HCT116 (cell line): ENCODE measurements at regions not wholly inside any gene's neighbourhood (a gene's known extent, or its start where the extent isn't known, plus 50 kb on each side); places are given as distances from the start of the nearest gene placed in this dataset.

ENCODE experiments used
- ATAC-seq: fragments of 200-7000 bp; cut with Tn5 transposase; 2 replicates; pipeline ENCODE4 v1.9.1; 2020; ENCODE audit warnings: mild to moderate bottlenecking, moderate library complexity
- BruUV-seq: library from RNA; stranded (reverse); fragments of 400-500 nt; replicated peaks from 2 replicates; lab custom pipeline; 2021; lab: Mats Ljungman, UMichigan
- CTCF ChIA-PET: fragments of 300-600 bp; sonication (Branson Sonifier 250); formaldehyde crosslinking; loops from one replicate; lab custom pipeline; 2021; ENCODE audit warnings: antibody characterized with exemption; lab: Charles Lee
- POLR2A ChIA-PET: fragments of 300-600, 350-600 bp; sonication (Branson Sonifier 250); formaldehyde crosslinking; loops from one replicate; lab custom pipeline; 2021; ENCODE audit warnings: antibody characterized with exemption; lab: Charles Lee
- RAD21 ChIA-PET, 2 experiments: fragments of 300-600 bp; sonication (Branson Sonifier 250); formaldehyde crosslinking; loops; one replicate each; lab custom pipeline; 2023; ENCODE audit warnings: low total read pairs in 2 of 2; ENCODE audit not compliant: uncharacterized antibody in 2 of 2, unreplicated experiment in 2 of 2, low non-redundant PET in 1 of 2; lab: Charles Lee
- DNase-seq: peaks from one replicate; pipeline ENCODE4 v3.0.0-alpha.2; 2010; ENCODE audit warnings: low read depth, low spot score
- H2AFZ ChIP-seq: fragments of 200-600 bp; shearing (Covaris generic), sonication (generic); 2 replicates; pipeline ENCODE4 v1.6.1; 2017; ENCODE audit warnings: low read depth, mixed run types, mixed read lengths, antibody characterized with exemption, low read length; ENCODE audit not compliant: poor library complexity, severe bottlenecking
- H3K27ac ChIP-seq: 2 replicates; pipeline ENCODE4 v1.5.1; 2012; ENCODE audit warnings: low read depth, low read length
- H3K27me3 ChIP-seq: fragments of 200-600 bp; sonication (generic); 2 replicates; pipeline ENCODE4 v1.6.1; 2016; ENCODE audit warnings: mixed run types, low read length, mixed read lengths; ENCODE audit not compliant: insufficient read depth
- H3K36me3 ChIP-seq, 2 experiments: fragments of 200-500 bp in 1 of 2; fragments of 200-600 bp in 1 of 2; sonication (Bioruptor generic) in 1 of 2; sonication (generic) in 1 of 2; 2 replicates each; pipeline versions ENCODE4 v1.5.1 to v1.6.1; 2014 to 2016; ENCODE audit warnings: low read length in 2 of 2, inconsistent platforms in 1 of 2, mixed read lengths in 1 of 2, mixed run types in 1 of 2; ENCODE audit not compliant: insufficient read depth in 2 of 2, control insufficient read depth in 1 of 2
- H3K4me1 ChIP-seq, 2 experiments: fragments of 200-600 bp in 1 of 2; sonication (generic) in 1 of 2; 2 replicates each; pipeline versions ENCODE4 v1.5.1 to v1.6.1; 2012 to 2017; ENCODE audit warnings: low read length in 2 of 2, inconsistent platforms in 1 of 2, mild to moderate bottlenecking in 1 of 2, mixed read lengths in 1 of 2, mixed run types in 1 of 2, moderate library complexity in 1 of 2; ENCODE audit not compliant: insufficient read depth in 2 of 2, control insufficient read depth in 1 of 2
- H3K4me2 ChIP-seq: fragments of 200-600 bp; sonication (generic); 2 replicates; pipeline ENCODE4 v1.6.1; 2017; ENCODE audit warnings: mixed run types, low read length, mixed read lengths
- H3K4me3 ChIP-seq, 2 experiments: fragments of 200-600 bp in 1 of 2; sonication (generic) in 1 of 2; replicated peaks in 1 of 2; 2 replicates each; pipeline ENCODE4 v1.5.1; 2011 to 2016; ENCODE audit warnings: low read length in 2 of 2, control low read depth in 1 of 2, low read depth in 1 of 2, mild to moderate bottlenecking in 1 of 2, mixed read lengths in 1 of 2, mixed run types in 1 of 2
- H3K79me2 ChIP-seq: fragments of 200-600 bp; sonication (generic); 2 replicates; pipeline ENCODE4 v1.6.1; 2017; ENCODE audit warnings: mild to moderate bottlenecking, mixed run types, low read length, moderate library complexity, mixed read lengths; ENCODE audit not compliant: insufficient read depth
- H3K9ac ChIP-seq: fragments of 200-600 bp; sonication (generic); 2 replicates; pipeline ENCODE4 v1.6.1; 2016; ENCODE audit warnings: low read length, mixed read lengths
- H3K9me2 ChIP-seq: fragments of 200-600 bp; sonication (generic), shearing (Covaris generic); 2 replicates; pipeline ENCODE4 v1.6.1; 2017; ENCODE audit warnings: mixed run types, mild to moderate bottlenecking, moderate library complexity; ENCODE audit not compliant: insufficient read depth
- H3K9me3 ChIP-seq, 2 experiments: fragments of 200-500 bp in 1 of 2; fragments of 200-600 bp in 1 of 2; sonication (Bioruptor generic) in 1 of 2; sonication (generic) in 1 of 2; 2 replicates each; pipeline ENCODE4 v1.6.1; 2014 to 2017; ENCODE audit warnings: low read length in 2 of 2, mixed read lengths in 2 of 2, inconsistent platforms in 1 of 2, low read depth in 1 of 2, mild to moderate bottlenecking in 1 of 2, mixed run types in 1 of 2, moderate library complexity in 1 of 2; ENCODE audit not compliant: control insufficient read depth in 1 of 2, insufficient read depth in 1 of 2
- H4K20me1 ChIP-seq: fragments of 200-600 bp; sonication (generic), shearing (Covaris generic); 2 replicates; pipeline ENCODE4 v1.6.1; 2017; ENCODE audit warnings: mixed run types, mild to moderate bottlenecking, moderate library complexity; ENCODE audit not compliant: insufficient read depth
- ATF3 ChIP-seq: IDR thresholded peaks from 2 replicates; pipeline ENCODE4 v1.6.1; 2012
- CBX3 ChIP-seq: IDR thresholded peaks from 2 replicates; pipeline ENCODE4 v1.6.1; 2012; ENCODE audit warnings: low read depth
- EGR1 ChIP-seq: IDR thresholded peaks from 2 replicates; pipeline ENCODE4 v1.6.1; 2012; ENCODE audit warnings: low read depth
- ELF1 ChIP-seq: IDR thresholded peaks from 2 replicates; pipeline ENCODE4 v1.6.1; 2012; ENCODE audit warnings: low read depth, borderline replicate concordance
- EZH2 ChIP-seq: fragments of 200-600 bp; sonication (generic); IDR thresholded peaks from 2 replicates; pipeline ENCODE4 v1.6.1; 2017; ENCODE audit warnings: antibody characterized with exemption, mixed run types
- EZH2phosphoT487 ChIP-seq: fragments of 200-600 bp; IDR thresholded peaks from 2 replicates; pipeline ENCODE4 v1.6.1; 2018; ENCODE audit warnings: antibody characterized with exemption, borderline replicate concordance
- JUND ChIP-seq: IDR thresholded peaks from 2 replicates; pipeline ENCODE4 v1.6.1; 2012
- MAX ChIP-seq: IDR thresholded peaks from 2 replicates; pipeline ENCODE4 v1.6.1; 2012
- POLR2A ChIP-seq: IDR thresholded peaks from 2 replicates; pipeline ENCODE4 v1.7.0; 2011; ENCODE audit warnings: borderline replicate concordance; ENCODE audit not compliant: insufficient read depth, insufficient read length; ENCODE audit errors: extremely low read depth
- POLR2AphosphoS5 ChIP-seq: IDR thresholded peaks from 2 replicates; pipeline ENCODE4 v1.6.1; 2011; ENCODE audit warnings: mild to moderate bottlenecking, low read depth, low read length, moderate library complexity
- REST ChIP-seq: IDR thresholded peaks from 2 replicates; pipeline ENCODE4 v1.6.1; 2012; ENCODE audit warnings: low read depth
- SIN3A ChIP-seq: IDR thresholded peaks from 2 replicates; pipeline ENCODE4 v1.6.1; 2012; ENCODE audit warnings: low read depth
- TCF7L2 ChIP-seq: IDR thresholded peaks from 2 replicates; pipeline ENCODE4 v1.7.0; 2011; ENCODE audit warnings: borderline replicate concordance, inconsistent platforms; ENCODE audit not compliant: insufficient read depth, insufficient read length; ENCODE audit errors: extremely low read depth
- ZBTB33 ChIP-seq: IDR thresholded peaks from 2 replicates; pipeline ENCODE4 v1.6.1; 2011; ENCODE audit warnings: mild to moderate bottlenecking, low read length, moderate library complexity; ENCODE audit not compliant: insufficient replicate concordance; ENCODE audit errors: extremely low read depth
- ZFX ChIP-seq: fragments of 450-650 bp; IDR thresholded peaks from 2 replicates; pipeline ENCODE4 v1.6.1; 2017
- intact Hi-C: fragments of 100-400 bp; cut with micrococcal nuclease; formaldehyde crosslinking; loops from 2 replicates; pipeline ENCODE4 v1.10.0; 2022

- intact Hi-C loops, result no loop called here
- Histone ChIP-seq H3K27ac (no peak overlapping the region), H3K4me1 (no peaks in the 10 kb centered on the region), H4K20me1 (no peaks in the 10 kb centered on the region), H3K27me3 (no peaks in the 10 kb centered on the region), H3K79me2 (no peaks in the 10 kb centered on the region), H3K9me3 (no peaks in the 10 kb centered on the region), H2AFZ (no peak overlapping the region), H3K4me3 (no peak overlapping the region), H3K4me2 (no peak overlapping the region), H3K9ac (no peak overlapping the region), H3K36me3 (no peaks in the 10 kb centered on the region), H3K9me2 (no peaks in the 10 kb centered on the region)
- no TSS peak for BruUV-seq
- no peak for TF ChIP-seq REST
- no peak for TF ChIP-seq CBX3
- TF ChIP-seq EZH2phosphoT487, result no peak
- no peak for TF ChIP-seq ELF1
- no peak for TF ChIP-seq JUND
- no peak for TF ChIP-seq TCF7L2
- no peak for TF ChIP-seq SIN3A
- TF ChIP-seq EGR1, result no peak
- no peak for TF ChIP-seq EZH2
- TF ChIP-seq ZBTB33, result no peak
- no peak for TF ChIP-seq ZFX
- TF ChIP-seq MAX, result no peak
- no peak for TF ChIP-seq POLR2A
- no peak for TF ChIP-seq ATF3
- no peak for TF ChIP-seq POLR2AphosphoS5
- POLR2A ChIA-PET, result no interaction called here
- DNase-seq (no peak), ATAC-seq (no peak)
- RAD21 ChIA-PET, result no interaction called here
- CTCF ChIA-PET, result no interaction called here
Measured at GRCh38 chr5:61651195-61651594, 319.1 kb downstream of the ZSWIM6 start.
